ENCODE measurements at regions not wholly inside any gene's neighbourhood (a gene's known extent, or its start where the extent isn't known, plus 50 kb on each side); places are given as distances from the start of the nearest gene placed in this dataset.

GRCh38 chr12:66964629-66965028 is 285.8 kb upstream of the GRIP1 start:
- no peak for TF ChIP-seq POLR2A (IDR thresholded peaks at IDR 0.05)
- TF ChIP-seq CTCF (IDR thresholded peaks at IDR 0.05): no peak
